Activated CD8-positive, alpha-beta T cell treated with anti-CD3 and anti-CD28 coated beads for 36 hours (primary cell): ENCODE measurements at regions not wholly inside any gene's neighbourhood (a gene's known extent, or its start where the extent isn't known, plus 50 kb on each side); places are given as distances from the start of the nearest gene placed in this dataset.
A peak's percentile ranks its signal among the peaks of the same experiment; 100 is the strongest.

Source experiments
- ATAC-seq: fragments of 200-7000 bp; cut with Tn5 transposase; one replicate; pipeline ENCODE4 v1.10.0; 2021; ENCODE audit warnings: mild to moderate bottlenecking, moderate library complexity
- CTCF ChIA-PET: fragments of 350-600 bp; sonication (Branson Sonifier 250); formaldehyde crosslinking; loops from one replicate; lab custom pipeline; 2021; ENCODE audit warnings: antibody characterized with exemption; lab: Charles Lee
- POLR2A ChIA-PET: fragments of 350-600 bp; sonication (Branson Sonifier 250); formaldehyde crosslinking; loops from one replicate; lab custom pipeline; 2021; ENCODE audit warnings: antibody characterized with exemption; lab: Charles Lee
- DNase-seq: peaks from one replicate; pipeline ENCODE4 v3.0.0-alpha.2; 2020
- H3K27ac Mint-ChIP-seq: one replicate; pipeline ENCODE4 v1.8.0; 2021; ENCODE audit warnings: mild to moderate bottlenecking, mixed read lengths
- H3K27me3 Mint-ChIP-seq: one replicate; pipeline ENCODE4 v1.8.0; 2021; ENCODE audit warnings: mixed read lengths
- H3K36me3 Mint-ChIP-seq: one replicate; pipeline ENCODE4 v1.8.0; 2021; ENCODE audit warnings: low read depth, mixed read lengths
- H3K4me1 Mint-ChIP-seq: one replicate; pipeline ENCODE4 v1.8.0; 2021; ENCODE audit warnings: low read depth, mixed read lengths
- H3K4me3 Mint-ChIP-seq: one replicate; pipeline ENCODE4 v1.8.0; 2021; ENCODE audit warnings: mild to moderate bottlenecking, moderate library complexity, mixed read lengths
- H3K9me3 Mint-ChIP-seq: one replicate; pipeline ENCODE4 v1.8.0; 2021; ENCODE audit warnings: mixed read lengths
- intact Hi-C: fragments of 100-400 bp; cut with micrococcal nuclease; formaldehyde crosslinking; loops from one replicate; pipeline ENCODE4 v1.10.0; 2022
- TF ChIP-seq, protein P1 (sequence below): fragments of 200-600 bp; IDR thresholded peaks from one replicate; pipeline ENCODE4 v1.8.0; 2022; ENCODE audit warnings: antibody characterized with exemption, mild to moderate bottlenecking

DNA sequence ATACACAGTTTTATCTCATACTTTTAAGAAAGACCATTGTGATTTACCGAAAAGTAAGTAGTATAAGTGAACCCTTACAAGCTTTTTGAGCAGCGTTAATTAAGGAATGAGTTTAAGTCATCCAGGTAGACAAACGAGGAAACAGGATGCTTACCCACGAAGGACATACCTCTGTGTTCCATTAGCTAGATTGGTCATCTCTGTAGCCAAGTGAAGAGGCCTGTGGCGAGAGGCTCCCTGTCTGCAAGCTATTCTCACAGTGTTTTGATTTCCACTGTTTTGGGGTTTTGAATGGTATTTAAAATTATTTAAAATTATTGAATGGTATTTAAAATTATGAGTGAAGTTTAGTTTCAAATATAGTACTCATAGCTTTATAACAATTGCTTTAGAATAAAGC, 342.1 kb upstream of the RGS6 start:
- peaks cover 15% of the 10 kb centered on the region for H3K36me3 Mint-ChIP-seq
- H3K27me3 Mint-ChIP-seq, result no peaks in the 10 kb centered on the region
- TF ChIP-seq, protein P1, sequence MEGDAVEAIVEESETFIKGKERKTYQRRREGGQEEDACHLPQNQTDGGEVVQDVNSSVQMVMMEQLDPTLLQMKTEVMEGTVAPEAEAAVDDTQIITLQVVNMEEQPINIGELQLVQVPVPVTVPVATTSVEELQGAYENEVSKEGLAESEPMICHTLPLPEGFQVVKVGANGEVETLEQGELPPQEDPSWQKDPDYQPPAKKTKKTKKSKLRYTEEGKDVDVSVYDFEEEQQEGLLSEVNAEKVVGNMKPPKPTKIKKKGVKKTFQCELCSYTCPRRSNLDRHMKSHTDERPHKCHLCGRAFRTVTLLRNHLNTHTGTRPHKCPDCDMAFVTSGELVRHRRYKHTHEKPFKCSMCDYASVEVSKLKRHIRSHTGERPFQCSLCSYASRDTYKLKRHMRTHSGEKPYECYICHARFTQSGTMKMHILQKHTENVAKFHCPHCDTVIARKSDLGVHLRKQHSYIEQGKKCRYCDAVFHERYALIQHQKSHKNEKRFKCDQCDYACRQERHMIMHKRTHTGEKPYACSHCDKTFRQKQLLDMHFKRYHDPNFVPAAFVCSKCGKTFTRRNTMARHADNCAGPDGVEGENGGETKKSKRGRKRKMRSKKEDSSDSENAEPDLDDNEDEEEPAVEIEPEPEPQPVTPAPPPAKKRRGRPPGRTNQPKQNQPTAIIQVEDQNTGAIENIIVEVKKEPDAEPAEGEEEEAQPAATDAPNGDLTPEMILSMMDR, result no peak
- ChIA-PET CTCF (interaction anchor here (1.0 kb wide), 1 partner anchor 8 kb away, joined by 4 read pairs; no protein-coding TSS in a partner anchor), POLR2A (no interaction called here)
- H3K4me1 Mint-ChIP-seq, result peaks cover 55% of the 10 kb centered on the region
- no peaks in the 10 kb centered on the region for H3K9me3 Mint-ChIP-seq
- intact Hi-C loops, result loop anchor here (5.0 kb wide), 1 partner anchor 33 kb away; no protein-coding TSS in a partner anchor
- ATAC-seq (no peak), DNase-seq (no peak)
- H3K4me3 Mint-ChIP-seq, result no peak overlapping the region
- H3K27ac Mint-ChIP-seq, result no peak overlapping the region

DNA sequence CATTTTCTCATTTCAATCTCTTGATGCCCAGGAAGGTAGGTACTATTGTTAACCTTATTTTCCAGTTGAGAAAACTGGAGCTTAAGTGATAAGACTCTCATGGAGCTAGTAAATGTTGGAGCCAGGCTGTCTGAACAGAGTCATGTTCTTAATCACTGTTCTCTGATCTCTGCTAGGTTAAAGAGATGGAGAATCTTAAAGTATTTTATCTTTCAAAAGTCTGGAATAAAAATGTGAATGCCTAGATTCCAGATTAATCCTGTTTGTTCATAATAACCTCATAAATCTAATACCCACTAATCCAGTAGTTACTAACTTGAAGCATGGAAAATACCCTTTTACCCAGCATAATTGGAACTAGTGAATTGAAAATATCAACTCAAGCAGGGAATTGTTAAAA, 341.0 kb upstream of the RGS6 start:
- ChIA-PET CTCF (interaction anchor here (1.0 to 1.8 kb wide), 4 partner anchors 8 to 36 kb away, joined by 3 to 5 read pairs (median 4); no protein-coding TSS in a partner anchor), POLR2A (interaction anchor here (0.7 kb wide), 1 partner anchor 261 kb away, joined by 3 read pairs; no protein-coding TSS in a partner anchor)
- intact Hi-C loops, result loop anchor here (5.0 kb wide), 1 partner anchor 34 kb away; no protein-coding TSS in a partner anchor
- Mint-ChIP-seq H3K4me1 (peaks cover 57% of the 10 kb centered on the region), H3K9me3 (no peaks in the 10 kb centered on the region), H3K4me3 (no peak overlapping the region), H3K27ac (peak overlapping the region; percentile 52), H3K36me3 (peaks cover 15% of the 10 kb centered on the region), H3K27me3 (no peaks in the 10 kb centered on the region)
- ATAC-seq (no peak), DNase-seq (no peak)
- TF ChIP-seq, protein P1, result no peak

DNA sequence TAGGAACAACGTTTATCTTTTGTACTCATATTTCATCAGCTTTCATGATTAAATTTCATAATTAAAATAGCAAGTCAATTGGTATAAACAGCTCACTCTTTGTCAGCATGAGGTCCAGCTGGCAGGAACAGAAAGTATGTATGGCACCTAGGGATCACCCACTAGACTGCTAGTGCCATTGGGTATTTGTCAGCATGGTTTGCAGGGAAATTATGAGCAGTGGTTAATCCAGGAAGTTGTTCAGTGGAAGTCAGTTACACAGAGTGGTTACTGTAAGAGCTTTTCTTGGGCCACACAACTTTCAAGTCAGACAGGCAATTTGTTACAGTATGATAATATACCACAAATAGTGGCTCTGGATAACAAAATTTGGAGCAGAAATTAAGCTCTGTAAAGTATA, 340.3 kb upstream of the RGS6 start:
- no peak overlapping the region for H3K4me3 Mint-ChIP-seq
- H3K27ac Mint-ChIP-seq, result peak overlapping the region; percentile 77
- POLR2A ChIA-PET, result interaction anchor here (1.0 kb wide), 1 partner anchor 267 kb away, joined by 3 read pairs; no protein-coding TSS in a partner anchor

DNA sequence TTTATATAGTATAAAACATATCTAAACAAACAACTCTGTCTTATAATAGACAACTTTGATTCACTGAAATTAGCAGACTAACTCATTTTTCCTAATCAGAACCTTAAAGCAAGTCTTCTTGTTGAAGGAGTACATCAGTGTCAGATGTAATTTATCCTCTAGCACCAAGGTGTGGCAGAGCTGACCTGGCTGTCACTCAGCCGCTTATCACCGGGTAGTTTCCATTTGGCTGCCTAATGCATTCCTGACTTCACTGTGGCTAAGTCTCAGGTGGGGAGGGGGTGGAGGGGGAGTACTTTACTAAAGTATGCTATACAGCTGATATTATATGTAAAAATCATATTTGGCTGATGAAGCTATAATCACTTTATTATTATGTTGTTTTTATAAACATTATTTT, 339.9 kb upstream of the RGS6 start:
- H3K36me3 Mint-ChIP-seq, result peaks cover 16% of the 10 kb centered on the region
- TF ChIP-seq, protein P1, result no peak
- no peak overlapping the region for H3K4me3 Mint-ChIP-seq
- H3K27me3 Mint-ChIP-seq, result no peaks in the 10 kb centered on the region
- H3K4me1 Mint-ChIP-seq, result peaks cover 59% of the 10 kb centered on the region
- DNase-seq (peak; percentile 15), ATAC-seq (peak; percentile 40)
- no peaks in the 10 kb centered on the region for H3K9me3 Mint-ChIP-seq
- ChIA-PET CTCF (interaction anchor here (1.5 to 1.8 kb wide), 3 partner anchors 9 to 36 kb away, joined by 3 to 5 read pairs (median 4); no protein-coding TSS in a partner anchor), POLR2A (interaction anchor here (1.0 kb wide), 1 partner anchor 268 kb away, joined by 3 read pairs; no protein-coding TSS in a partner anchor)
- no peak overlapping the region for H3K27ac Mint-ChIP-seq
- intact Hi-C loops, result loop anchor here (5.0 kb wide), 1 partner anchor 35 kb away; no protein-coding TSS in a partner anchor

More for the DNA sequence above, 340.3 kb upstream of the RGS6 start:
- Mint-ChIP-seq H3K9me3 (no peaks in the 10 kb centered on the region), H3K27me3 (no peaks in the 10 kb centered on the region), H3K36me3 (peaks cover 15% of the 10 kb centered on the region), H3K4me1 (peaks cover 58% of the 10 kb centered on the region)
- CTCF ChIA-PET, result interaction anchor here (1.5 to 1.8 kb wide), 3 partner anchors 9 to 35 kb away, joined by 3 to 5 read pairs (median 4); no protein-coding TSS in a partner anchor
- intact Hi-C loops, result loop anchor here (5.0 kb wide), 1 partner anchor 35 kb away; no protein-coding TSS in a partner anchor
- DNase-seq (peak; percentile 47), ATAC-seq (peak; percentile 80)
- TF ChIP-seq, protein P1, result no peak

DNA sequence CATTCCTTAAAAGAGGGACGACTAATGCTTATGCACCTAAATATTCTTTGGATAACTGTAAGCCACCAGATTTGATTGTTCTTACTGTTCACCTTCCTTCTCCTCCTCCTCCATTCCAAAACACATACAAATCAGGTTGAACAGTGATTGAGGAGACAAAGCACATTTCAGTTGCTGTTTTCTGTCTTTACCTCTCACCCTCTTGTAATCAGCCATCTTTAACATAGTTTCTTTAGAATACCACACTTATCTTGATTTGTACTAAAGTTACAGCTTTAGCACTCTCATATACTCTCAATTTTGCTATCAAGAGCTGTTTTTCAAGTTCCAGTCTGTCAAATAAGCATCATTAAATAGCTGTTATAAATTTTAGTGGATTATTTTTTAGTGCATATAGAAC, 338.3 kb upstream of the RGS6 start:
- Mint-ChIP-seq H3K27me3 (no peaks in the 10 kb centered on the region), H3K4me1 (peaks cover 69% of the 10 kb centered on the region), H3K27ac (no peak overlapping the region), H3K4me3 (no peak overlapping the region), H3K36me3 (peaks cover 18% of the 10 kb centered on the region), H3K9me3 (peaks cover 2% of the 10 kb centered on the region)
- TF ChIP-seq, protein P1, result no peak
- DNase-seq, result no peak
- ChIA-PET POLR2A (interaction anchor here (1.1 kb wide), 1 partner anchor 272 kb away, joined by 4 read pairs; no protein-coding TSS in a partner anchor), CTCF (interaction anchor here (1.1 to 1.5 kb wide), 3 partner anchors 40 to 272 kb away, joined by 3 to 4 read pairs (median 3); no protein-coding TSS in a partner anchor)
- no peak for ATAC-seq
- intact Hi-C loops, result loop anchor here (5.0 kb wide), 1 partner anchor 37 kb away; no protein-coding TSS in a partner anchor
